SIG-M5 treated with dmso at 0.1 percent for 504 hours (cell line): ENCODE measurements at regions not wholly inside any gene's neighbourhood (a gene's known extent, or its start where the extent isn't known, plus 50 kb on each side); places are given as distances from the start of the nearest gene placed in this dataset.
"Not testable (repeated sequence)": the region's sequence is repeated elsewhere in the genome, so short reads cannot be mapped to it uniquely, and the experiment has no call there.

Experiments
- DNase-seq: peaks from one replicate; lab custom pipeline; 2025; ENCODE audit not compliant: unreplicated experiment; lab: John Stamatoyannopoulos, UW

- DNase-seq = no peak
Observed at GRCh38 chr5:158039911-158040347, 181.0 kb upstream of the CLINT1 start.

DNA sequence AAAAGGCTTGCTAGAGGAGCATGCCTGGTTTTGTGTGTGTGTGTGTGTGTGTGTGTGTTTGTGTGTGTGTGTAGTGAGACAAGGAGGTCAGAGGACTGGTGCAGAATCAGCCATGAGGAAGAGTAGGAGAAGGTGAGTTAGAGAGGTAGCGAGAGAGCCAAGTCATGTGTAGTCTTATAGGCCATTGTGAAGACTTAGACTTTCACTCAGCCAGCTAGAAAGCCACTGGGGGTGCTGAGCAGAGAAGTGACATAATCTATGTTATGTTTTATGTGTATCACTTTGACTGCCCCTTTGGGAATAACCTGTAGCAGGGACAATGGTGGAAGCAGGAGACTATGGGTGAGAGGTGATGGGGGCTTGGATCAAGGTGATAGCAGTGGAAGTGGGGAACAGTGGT, 180.5 kb upstream of the CLINT1 start:
- no peak for DNase-seq

- not testable (repeated sequence) for DNase-seq
Observed at GRCh38 chr5:158036983-158037595, 178.1 kb upstream of the CLINT1 start.

DNA sequence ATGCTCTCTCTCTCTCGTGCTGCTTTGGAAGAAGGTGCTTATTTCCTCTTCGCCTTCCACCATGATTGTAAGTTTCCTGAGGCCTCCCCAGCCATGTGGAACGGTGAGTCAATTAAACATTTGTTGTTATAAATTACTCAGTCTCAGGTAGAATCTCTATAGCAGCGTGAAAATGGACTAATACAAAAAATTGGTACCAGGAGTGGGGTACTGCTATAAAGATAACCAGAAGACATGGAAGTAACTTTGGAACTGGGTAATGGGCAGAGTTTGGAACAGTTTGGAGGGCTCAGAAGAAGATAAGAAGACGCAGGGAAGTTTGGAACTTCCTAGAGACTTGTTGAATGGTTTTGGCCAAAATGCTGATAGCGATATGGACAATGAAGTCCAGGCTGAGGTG, 175.6 kb upstream of the CLINT1 start:
- DNase-seq = not testable (repeated sequence)

GRCh38 chr5:158033724-158034123, 174.8 kb upstream of the CLINT1 start:
- no peak for DNase-seq

GRCh38 chr5:158033076-158033475, 174.1 kb upstream of the CLINT1 start:
- DNase-seq = no peak

DNA sequence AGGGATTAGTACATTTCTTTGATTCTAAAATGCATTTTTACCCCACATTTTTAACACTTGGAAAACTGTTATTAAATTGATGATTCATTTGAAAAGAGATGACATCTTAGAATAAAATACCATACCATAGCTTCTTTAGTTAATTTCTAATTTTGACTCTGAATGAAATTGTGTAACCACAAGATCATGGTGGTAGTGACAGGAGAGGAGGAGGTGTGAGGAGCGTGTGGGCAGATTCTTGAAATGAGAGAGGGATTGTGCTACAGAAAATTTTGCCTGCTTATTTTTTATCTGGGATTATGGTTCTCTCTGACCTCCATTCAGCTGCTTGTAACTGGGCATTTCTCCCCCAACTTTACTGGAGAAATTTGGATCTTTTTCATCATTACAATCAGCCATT, 173.3 kb upstream of the CLINT1 start:
- DNase-seq = no peak

DNA sequence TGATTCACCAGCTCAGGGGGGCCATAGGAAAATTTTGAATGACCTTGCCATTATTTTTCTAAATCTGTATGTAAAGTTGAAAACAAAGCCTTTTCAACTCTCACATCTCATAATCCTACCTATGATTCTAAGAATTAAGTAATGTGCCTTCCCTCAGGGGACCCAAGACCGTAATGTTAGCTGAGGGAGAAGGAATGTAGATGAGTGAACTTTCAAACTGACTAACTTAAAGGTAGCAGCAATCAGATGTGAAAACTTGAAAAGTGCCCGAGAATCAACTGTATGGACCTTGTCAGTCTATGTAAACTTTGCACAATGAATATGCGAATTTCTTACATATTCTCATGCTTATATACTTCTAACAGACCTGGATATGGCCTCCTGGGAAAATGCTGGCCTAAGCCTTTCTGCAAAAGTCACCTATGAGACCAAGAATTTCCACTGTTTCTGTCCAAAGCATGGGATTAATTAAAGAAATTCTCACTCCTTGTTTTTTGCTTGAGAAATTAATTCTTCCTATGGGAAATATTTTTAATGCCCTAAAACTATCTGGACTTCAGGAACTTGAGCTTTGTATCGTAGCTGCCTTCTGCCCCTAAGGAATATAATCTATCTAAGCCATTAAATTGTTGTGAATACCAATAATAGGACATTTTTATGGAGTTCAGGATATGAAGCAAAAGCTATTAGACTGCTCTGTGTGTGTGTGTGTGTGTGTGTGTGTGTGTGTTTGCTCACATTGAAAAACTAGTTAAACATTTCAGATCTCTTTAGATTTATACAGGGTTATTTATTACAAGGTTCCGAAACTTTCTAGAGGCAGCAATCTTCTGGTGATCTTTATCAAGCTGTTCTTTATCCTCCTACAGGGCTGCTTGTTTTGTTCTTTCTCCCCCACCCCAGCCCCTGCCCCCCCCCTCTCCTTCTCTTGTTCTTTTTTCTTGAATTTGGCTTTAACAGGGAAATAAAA, 169.1 kb upstream of the CLINT1 start:
- no peak for DNase-seq

DNA sequence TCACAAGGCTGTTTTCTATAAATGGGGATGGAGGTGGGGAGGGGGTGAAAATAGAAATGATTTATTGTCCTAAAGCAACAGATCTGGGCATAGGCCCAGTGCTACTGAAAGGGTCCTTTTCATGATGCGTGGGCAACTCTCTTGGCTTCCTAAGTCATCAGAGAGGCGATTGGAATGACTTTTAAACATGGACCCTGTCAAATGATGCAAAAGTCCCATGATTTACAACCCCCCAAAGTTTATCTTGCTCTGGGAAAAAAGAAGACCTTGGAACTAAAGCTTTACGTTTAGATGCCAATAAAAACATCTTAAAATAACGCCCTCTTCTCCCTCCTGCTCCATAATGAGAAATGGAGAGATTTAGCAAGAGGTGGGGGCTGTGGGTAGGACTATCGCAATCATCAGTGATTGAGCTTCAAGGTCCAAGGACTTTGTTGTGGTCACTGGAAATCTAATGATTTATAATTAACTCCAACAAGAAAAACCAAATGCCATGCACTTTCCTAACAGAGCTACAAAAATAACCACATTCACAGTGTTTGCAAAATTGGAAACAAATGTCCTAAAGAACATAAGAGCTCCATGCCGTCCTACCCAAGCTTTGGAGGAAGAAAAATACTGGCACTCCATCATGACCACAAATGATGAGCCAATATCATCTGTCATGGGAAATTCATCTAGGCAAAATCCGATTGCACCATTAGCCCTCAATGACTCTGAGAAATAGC, 167.5 kb upstream of the CLINT1 start:
- DNase-seq = no peak

DNA sequence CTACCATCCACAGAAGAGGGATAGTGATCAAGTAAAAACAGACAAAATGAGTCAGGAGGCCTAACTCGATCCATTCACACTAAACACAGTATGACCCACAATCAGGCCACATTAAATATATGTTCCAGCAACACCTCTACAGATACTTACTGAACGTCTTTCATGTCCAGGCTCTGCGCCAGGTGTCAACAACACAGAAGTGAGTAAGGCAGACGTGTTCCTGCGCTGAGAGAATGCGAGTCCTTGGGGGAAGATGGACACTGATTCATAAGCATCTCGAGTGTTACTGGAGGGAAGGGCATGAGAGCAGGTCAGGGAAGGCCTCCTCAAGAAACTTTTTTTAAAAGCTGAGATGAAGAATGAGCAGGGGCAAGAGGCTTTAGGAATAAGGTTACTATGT, 164.3 kb upstream of the CLINT1 start:
- no peak for DNase-seq

DNA sequence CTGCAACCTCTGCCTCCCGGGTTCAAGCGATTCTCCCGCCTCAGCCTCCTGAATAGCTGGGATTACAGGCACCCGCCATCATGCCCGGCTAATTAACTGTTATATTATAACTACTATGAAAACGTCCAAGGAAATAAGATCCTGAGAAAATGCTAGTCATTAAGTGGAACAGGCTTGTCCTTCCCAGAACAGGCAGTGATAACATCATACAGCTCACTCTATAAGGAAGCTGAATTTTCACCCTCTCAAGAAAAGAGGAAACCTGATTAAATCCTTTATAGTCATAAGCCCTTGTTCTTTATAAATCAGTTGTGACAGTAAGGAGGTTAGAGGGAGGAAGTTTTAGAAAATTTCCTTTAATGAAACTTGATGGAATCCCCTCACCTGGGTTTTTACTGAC, 163.9 kb upstream of the CLINT1 start:
- no peak for DNase-seq

DNA sequence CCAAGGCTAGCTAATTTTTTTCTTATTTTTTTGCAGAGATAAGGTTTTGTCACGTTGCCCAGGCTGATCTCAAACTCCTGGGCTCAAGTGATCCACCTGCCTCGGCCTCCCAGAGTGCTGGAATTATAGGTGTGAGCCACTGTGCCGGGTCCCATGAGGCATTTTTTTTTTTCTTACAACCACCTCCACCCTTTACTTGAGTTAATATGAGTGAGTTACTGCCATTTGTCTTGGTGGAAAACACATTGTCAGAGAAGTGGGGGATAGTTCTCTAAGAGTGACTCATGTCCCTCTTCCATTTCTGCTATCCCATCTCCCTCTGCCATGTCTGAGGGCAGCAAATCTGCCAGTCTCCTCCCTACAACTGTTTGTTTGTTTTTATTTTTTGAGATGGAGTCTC, 163.4 kb upstream of the CLINT1 start:
- no peak for DNase-seq

- DNase-seq = no peak
Observed at GRCh38 chr5:158020555-158021418, 161.8 kb upstream of the CLINT1 start.

- DNase-seq = no peak
Observed at GRCh38 chr5:158017469-158017868, 158.5 kb upstream of the CLINT1 start.

DNA sequence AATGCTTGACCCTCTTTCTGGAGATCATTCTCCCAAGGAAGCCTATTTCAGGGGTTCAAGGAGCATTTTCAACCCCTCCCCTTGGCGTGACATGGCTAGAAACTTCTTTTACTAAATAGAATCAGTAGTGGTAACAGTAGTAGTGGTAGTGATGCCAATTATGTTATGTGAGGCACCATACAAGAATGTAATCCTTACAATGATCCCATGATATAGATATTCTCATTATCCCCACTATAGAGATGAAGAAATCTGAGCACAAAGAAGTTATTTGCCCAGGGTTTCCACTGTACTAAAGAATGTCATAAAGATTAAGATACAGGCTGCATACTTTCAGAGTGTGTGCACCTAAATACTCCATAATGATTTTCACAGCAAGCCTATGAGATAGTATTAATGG, 155.4 kb upstream of the CLINT1 start:
- no peak for DNase-seq

- peak; percentile 36 for DNase-seq
Observed at GRCh38 chr5:158013939-158014338, 155.0 kb upstream of the CLINT1 start.

DNA sequence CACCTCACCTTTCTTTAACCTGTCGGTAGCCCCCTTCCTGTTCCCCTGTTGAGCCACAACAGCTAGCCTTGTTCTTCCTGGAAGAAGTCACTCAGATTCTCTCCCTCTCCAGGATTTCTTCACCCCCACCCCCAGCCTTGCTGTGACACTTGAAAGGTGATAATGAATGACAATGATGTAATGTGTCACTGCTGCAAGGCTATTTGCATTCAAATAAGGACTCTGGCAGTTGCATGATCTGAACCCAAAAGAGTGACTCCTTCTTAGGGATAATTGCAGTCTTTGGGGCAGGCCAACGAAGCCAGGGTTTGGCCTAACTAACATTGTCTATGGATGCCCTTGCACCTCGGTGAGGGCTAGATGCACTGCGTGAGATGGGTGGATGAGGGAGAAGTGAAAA, 154.4 kb upstream of the CLINT1 start:
- DNase-seq = no peak

DNA sequence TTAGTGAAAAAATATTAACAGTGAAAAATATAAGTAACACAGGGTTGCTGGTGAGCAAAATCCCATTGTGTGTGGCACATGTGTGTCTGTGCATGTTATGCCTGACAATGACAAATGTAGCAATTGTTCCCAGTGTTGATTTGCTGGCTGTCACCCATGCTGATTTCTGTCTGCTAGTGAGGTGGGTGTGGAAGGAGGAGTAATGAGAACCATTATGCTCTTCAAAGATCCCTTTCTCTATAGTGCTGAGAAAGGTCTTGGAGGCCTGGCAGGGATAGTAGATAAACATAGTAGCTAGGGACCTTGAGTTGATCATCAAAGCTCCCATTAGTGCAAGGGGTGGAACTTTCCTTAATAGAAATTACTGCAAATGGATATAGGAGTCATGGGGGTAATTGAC, 152.5 kb upstream of the CLINT1 start:
- DNase-seq = no peak

DNA sequence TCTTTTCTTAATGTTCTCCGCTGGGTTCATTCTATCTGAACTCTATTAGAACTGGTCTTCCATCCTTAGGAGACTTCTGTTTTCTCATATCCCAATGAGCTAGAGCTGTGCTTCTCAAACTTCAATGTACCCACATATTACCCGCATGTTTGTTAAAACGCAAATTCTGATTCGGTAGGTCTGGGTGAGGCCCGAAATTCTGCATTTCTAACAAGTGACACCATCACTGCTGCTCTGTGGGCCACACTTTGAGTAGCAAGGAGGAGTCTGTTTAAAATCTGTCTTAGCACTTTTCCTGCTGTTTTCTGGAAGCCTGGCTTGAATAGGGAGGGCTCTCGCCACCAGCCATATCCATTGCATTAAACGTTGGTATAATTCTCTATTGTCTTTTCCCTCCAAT, 151.9 kb upstream of the CLINT1 start:
- no peak for DNase-seq

DNA sequence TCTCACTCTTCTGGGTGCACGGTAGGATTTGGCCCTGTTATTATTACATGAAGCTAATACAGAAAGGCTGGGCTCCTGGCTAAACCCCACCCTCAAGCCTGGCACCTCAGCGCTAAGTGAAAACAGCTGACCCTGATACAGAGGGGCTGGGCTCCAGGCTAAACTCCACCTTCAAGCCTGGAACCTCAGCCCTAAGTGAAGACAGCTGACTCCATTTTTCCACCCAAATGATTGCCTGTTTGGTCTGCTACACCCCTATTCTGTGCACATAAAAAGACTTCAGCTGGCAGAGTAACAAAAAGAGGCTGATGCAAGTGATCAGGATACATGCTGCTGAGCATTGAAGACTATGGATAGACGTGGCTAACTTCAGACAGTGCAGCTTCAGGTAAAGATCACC, 148.4 kb upstream of the CLINT1 start:
- DNase-seq = no peak

DNA sequence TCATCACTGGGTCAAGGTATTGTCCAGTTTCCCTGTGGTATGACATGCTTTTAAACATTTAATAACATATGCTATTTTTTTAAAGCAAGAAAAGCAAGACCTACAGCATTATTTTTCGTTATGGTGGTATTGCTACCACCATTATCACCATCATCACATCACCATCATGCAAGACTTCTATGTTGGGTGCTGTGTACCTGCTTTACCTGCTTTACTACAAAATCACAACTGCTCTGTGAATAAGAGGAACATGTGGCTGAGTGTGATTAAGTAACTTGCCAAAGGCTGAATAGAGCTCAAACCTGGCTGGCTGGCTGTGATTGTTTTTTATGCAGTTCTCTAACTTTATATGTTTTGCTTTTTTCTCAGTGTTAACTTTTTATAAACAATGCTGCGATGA, 140.8 kb upstream of the CLINT1 start:
- DNase-seq = no peak
